ENCODE measurements at regions not wholly inside any gene's neighbourhood (a gene's known extent, or its start where the extent isn't known, plus 50 kb on each side); places are given as distances from the start of the nearest gene placed in this dataset.
"Not testable (repeated sequence)": the region's sequence is repeated elsewhere in the genome, so short reads cannot be mapped to it uniquely, and the experiment has no call there.

DNA sequence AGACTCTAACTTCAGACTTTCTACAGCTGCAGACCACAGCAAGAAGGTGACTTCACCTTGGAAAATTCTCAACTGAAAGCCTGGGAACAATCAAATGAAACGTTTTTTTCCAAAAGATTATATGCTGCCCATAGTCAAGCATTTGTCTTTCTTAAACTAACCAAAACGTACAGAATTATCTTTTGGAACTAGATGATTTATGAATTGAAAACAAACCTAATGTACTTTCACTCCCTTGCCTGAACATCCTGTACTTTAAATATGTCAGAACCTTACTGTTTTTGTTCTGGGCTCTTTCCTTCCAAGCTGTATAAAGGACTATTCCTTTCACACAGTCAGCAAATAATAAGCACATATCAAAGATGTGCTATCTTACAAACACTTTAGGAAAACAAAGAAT, 62.4 kb upstream of the TNFAIP3 start:
- peak overlapping the region; percentile 42 for H3K27ac ChIP-seq (replicated peaks)
- no peak for DNase-seq
- no peaks in the 10 kb centered on the region for H3K36me3 ChIP-seq
- TF ChIP-seq, protein P1, sequence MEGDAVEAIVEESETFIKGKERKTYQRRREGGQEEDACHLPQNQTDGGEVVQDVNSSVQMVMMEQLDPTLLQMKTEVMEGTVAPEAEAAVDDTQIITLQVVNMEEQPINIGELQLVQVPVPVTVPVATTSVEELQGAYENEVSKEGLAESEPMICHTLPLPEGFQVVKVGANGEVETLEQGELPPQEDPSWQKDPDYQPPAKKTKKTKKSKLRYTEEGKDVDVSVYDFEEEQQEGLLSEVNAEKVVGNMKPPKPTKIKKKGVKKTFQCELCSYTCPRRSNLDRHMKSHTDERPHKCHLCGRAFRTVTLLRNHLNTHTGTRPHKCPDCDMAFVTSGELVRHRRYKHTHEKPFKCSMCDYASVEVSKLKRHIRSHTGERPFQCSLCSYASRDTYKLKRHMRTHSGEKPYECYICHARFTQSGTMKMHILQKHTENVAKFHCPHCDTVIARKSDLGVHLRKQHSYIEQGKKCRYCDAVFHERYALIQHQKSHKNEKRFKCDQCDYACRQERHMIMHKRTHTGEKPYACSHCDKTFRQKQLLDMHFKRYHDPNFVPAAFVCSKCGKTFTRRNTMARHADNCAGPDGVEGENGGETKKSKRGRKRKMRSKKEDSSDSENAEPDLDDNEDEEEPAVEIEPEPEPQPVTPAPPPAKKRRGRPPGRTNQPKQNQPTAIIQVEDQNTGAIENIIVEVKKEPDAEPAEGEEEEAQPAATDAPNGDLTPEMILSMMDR (IDR thresholded peaks at IDR 0.05; ENCODE audit: borderline replicate concordance), result no peak
- no peaks in the 10 kb centered on the region for H3K27me3 ChIP-seq (ENCODE audit: low read depth)
- intact Hi-C loops (cut with micrococcal nuclease), result loop anchor here (10.0 kb wide), 1 partner anchor 60 kb away; the partner anchor contains the start of gene TNFAIP3
- H3K9me3 ChIP-seq (replicated peaks), result no peaks in the 10 kb centered on the region
- H3K4me1 ChIP-seq, result peaks cover 15% of the 10 kb centered on the region
- H3K4me3 ChIP-seq, result no peak overlapping the region

GRCh38 chr6:137805622-137806021, 61.4 kb upstream of the TNFAIP3 start:
- Histone ChIP-seq H3K36me3 (no peaks in the 10 kb centered on the region), H3K27me3 (ENCODE audit: low read depth) (no peaks in the 10 kb centered on the region), H3K4me1 (peaks cover 15% of the 10 kb centered on the region), H3K9me3 (replicated peaks) (no peaks in the 10 kb centered on the region), H3K27ac (replicated peaks) (peak overlapping the region; percentile 42), H3K4me3 (no peak overlapping the region)
- no peak for DNase-seq
- intact Hi-C loops (cut with micrococcal nuclease), result loop anchor here (10.0 kb wide), 1 partner anchor 59 kb away; the partner anchor contains the start of gene TNFAIP3
- TF ChIP-seq, protein P1 (IDR thresholded peaks at IDR 0.05; ENCODE audit: borderline replicate concordance), result no peak

DNA sequence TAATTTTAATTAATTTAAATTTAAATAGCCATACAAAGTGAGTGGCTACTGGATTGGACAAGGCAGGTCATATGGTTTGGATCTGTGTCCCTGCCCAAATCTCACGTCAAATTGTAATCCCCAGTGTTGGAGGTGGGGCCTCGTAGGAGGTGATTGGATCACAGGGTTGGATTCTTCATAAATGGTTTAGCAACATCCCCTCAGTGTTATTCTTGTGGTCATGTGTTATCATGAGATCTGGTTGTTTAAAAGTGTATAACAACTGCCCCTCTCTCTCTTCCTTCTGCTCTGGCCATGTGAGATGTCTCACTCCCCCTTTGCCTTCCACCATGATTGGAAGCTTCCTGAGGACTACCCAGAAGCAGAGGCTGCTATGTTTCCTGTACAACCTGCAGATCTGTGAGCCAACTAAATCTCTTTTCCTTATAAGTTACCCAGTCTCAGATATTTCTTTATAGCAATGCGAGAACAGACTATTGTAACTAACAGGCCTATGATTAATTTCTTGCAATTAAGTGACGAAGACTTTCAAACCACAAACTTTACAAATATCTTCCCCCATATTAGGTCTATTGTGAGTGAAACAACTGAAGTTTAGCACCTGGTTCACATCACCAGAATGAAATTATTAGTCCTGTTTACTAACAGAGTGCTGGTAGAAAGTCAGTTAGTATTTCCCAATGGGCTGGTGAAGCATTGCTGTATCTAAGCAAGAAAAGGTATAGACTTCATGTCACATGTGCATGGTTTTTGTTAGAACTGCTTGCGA, 60.0 kb upstream of the TNFAIP3 start:
- Histone ChIP-seq H3K4me3 (no peak overlapping the region), H3K27me3 (ENCODE audit: low read depth) (no peaks in the 10 kb centered on the region), H3K36me3 (no peaks in the 10 kb centered on the region), H3K27ac (replicated peaks) (no peak overlapping the region), H3K9me3 (replicated peaks) (no peaks in the 10 kb centered on the region), H3K4me1 (peaks cover 24% of the 10 kb centered on the region)
- DNase-seq, result no peak
- TF ChIP-seq, protein P1 (IDR thresholded peaks at IDR 0.05; ENCODE audit: borderline replicate concordance), result no peak
- intact Hi-C loops (cut with micrococcal nuclease), result loop anchor here (10.0 kb wide), 1 partner anchor 58 kb away; the partner anchor contains the start of gene TNFAIP3

DNA sequence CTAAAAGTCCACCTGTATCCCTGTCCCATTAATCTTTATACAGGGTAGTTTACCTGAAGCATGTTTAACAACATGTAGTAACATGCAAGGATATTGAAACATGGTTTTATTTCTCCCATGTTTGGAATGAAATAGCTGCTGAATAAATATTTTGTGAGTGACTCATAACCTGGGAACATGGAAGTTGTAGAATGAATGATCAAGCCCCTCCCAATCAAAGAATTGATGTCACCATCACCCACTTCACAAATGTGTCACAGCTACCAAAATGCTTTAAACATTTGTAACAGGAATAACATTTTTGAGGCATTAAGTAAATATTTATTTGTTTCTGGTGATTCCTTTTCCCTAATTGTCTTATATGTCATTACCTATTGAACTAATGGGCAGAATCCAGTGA, 58.9 kb upstream of the TNFAIP3 start:
- H3K4me1 ChIP-seq, result peaks cover 24% of the 10 kb centered on the region
- H3K4me3 ChIP-seq, result no peak overlapping the region
- no peaks in the 10 kb centered on the region for H3K9me3 ChIP-seq (replicated peaks)
- H3K27me3 ChIP-seq (ENCODE audit: low read depth), result no peaks in the 10 kb centered on the region
- no peaks in the 10 kb centered on the region for H3K36me3 ChIP-seq
- H3K27ac ChIP-seq (replicated peaks), result no peak overlapping the region
- DNase-seq, result no peak
- intact Hi-C loops (cut with micrococcal nuclease), result loop anchor here (10.0 kb wide), 1 partner anchor 57 kb away; the partner anchor contains the start of gene TNFAIP3
- TF ChIP-seq, protein P1 (IDR thresholded peaks at IDR 0.05; ENCODE audit: borderline replicate concordance), result no peak

GRCh38 chr6:137808836-137809315, 58.2 kb upstream of the TNFAIP3 start:
- no peak for DNase-seq
- intact Hi-C loops (cut with micrococcal nuclease), result loop anchor here (10.0 kb wide), 1 partner anchor 56 kb away; the partner anchor contains the start of gene TNFAIP3
- no peaks in the 10 kb centered on the region for H3K9me3 ChIP-seq (replicated peaks)
- no peaks in the 10 kb centered on the region for H3K27me3 ChIP-seq (ENCODE audit: low read depth)
- H3K4me1 ChIP-seq, result peaks cover 24% of the 10 kb centered on the region
- TF ChIP-seq, protein P1 (IDR thresholded peaks at IDR 0.05; ENCODE audit: borderline replicate concordance), result no peak
- H3K4me3 ChIP-seq, result no peak overlapping the region
- H3K27ac ChIP-seq (replicated peaks), result no peak overlapping the region
- no peaks in the 10 kb centered on the region for H3K36me3 ChIP-seq

- DNase-seq; H3K4me3 ChIP-seq; H3K36me3 ChIP-seq; H3K27ac ChIP-seq (replicated peaks); H3K9me3 ChIP-seq (replicated peaks); H3K27me3 ChIP-seq (ENCODE audit: low read depth): not testable (repeated sequence)
- intact Hi-C loops (cut with micrococcal nuclease), result loop anchor here (10.0 kb wide), 1 partner anchor 55 kb away; the partner anchor contains the start of gene TNFAIP3
- peaks cover 16% of the 10 kb centered on the region for H3K4me1 ChIP-seq
These were observed 57.0 kb upstream of the TNFAIP3 start for GRCh38 chr6:137809895-137810553.

Measured in left ventricle myocardium inferior (tissue), 1 donor.